ENCODE measurements at regions not wholly inside any gene's neighbourhood (a gene's known extent, or its start where the extent isn't known, plus 50 kb on each side); places are given as distances from the start of the nearest gene placed in this dataset.

DNA sequence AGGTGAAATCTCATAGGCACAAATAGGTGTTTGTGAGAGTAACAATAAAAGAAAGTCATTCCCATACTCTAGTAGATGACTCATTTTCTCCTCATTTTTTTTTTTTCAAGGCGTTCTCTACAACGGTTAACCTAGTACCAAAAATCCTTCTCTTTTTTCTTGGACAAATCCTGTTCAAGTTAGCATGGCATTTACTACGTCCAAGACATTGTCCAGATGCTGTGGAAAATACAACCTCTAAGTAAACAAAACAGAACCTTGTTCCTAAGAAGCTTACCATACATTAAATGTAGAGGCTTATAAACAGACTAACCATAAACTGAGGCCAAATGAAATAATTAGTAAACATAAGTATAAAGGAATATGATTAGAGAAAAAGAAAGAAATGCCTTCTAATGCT lies 76.2 kb upstream of the RGS4 start (continued):
- TF ChIP-seq, protein P1, sequence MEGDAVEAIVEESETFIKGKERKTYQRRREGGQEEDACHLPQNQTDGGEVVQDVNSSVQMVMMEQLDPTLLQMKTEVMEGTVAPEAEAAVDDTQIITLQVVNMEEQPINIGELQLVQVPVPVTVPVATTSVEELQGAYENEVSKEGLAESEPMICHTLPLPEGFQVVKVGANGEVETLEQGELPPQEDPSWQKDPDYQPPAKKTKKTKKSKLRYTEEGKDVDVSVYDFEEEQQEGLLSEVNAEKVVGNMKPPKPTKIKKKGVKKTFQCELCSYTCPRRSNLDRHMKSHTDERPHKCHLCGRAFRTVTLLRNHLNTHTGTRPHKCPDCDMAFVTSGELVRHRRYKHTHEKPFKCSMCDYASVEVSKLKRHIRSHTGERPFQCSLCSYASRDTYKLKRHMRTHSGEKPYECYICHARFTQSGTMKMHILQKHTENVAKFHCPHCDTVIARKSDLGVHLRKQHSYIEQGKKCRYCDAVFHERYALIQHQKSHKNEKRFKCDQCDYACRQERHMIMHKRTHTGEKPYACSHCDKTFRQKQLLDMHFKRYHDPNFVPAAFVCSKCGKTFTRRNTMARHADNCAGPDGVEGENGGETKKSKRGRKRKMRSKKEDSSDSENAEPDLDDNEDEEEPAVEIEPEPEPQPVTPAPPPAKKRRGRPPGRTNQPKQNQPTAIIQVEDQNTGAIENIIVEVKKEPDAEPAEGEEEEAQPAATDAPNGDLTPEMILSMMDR (IDR thresholded peaks at IDR 0.05; ENCODE audit: control extremely low read depth in 1 of 3, insufficient read depth in 1 of 3, low read depth in 1 of 3, low read length in 3 of 3), result no peak
- no peak for TF ChIP-seq GABPA (IDR thresholded peaks at IDR 0.05; ENCODE audit: borderline replicate concordance, insufficient read depth, low read length)
- TF ChIP-seq BCL11A (IDR thresholded peaks at IDR 0.05; ENCODE audit: low read depth in 2 of 2, low read length in 2 of 2), result no peak
- no peak for TF ChIP-seq RBBP5 (IDR thresholded peaks at IDR 0.05; ENCODE audit: borderline replicate concordance, low read depth, low read length)
